ENCODE measurements at regions not wholly inside any gene's neighbourhood (a gene's known extent, or its start where the extent isn't known, plus 50 kb on each side); places are given as distances from the start of the nearest gene placed in this dataset.

DNA sequence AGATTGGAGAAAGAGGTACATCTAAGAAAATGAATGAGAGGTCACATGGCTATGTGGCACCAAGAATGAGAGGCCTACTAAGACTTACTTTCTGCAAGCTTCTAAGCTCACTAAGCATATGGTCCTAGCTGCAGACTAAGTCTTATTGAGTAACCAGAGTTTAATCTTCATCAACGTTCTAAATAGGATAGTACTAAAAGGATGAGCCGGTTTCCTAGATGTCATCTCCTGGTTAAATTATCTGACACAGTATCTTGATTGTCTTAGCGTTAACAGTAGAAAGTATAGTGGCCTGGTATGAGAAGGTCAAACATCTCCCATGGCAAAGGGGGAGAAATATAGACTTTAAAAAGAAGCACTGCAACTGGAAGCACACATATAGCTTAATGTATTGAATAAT is 448.1 kb downstream of the PDGFC start:
- intact Hi-C loops (cut with micrococcal nuclease; ENCODE audit: unreplicated experiment), result no loop called here
- Histone ChIP-seq H2AFZ (ENCODE audit: low read length) (no peak overlapping the region), H3K4me2 (ENCODE audit: low read length) (no peak overlapping the region), H3K9me3 (ENCODE audit: low read length) (no peaks in the 10 kb centered on the region), H3K27ac (ENCODE audit: low read depth, low read length, poor library complexity, severe bottlenecking) (no peak overlapping the region), H3K36me3 (ENCODE audit: insufficient read depth, low read length) (no peaks in the 10 kb centered on the region), H4K20me1 (ENCODE audit: insufficient read depth, low read length) (no peaks in the 10 kb centered on the region), H3K4me3 (ENCODE audit: low read depth, low read length, poor library complexity, severe bottlenecking) (no peak overlapping the region), H3K4me1 (ENCODE audit: insufficient read depth, low read length, poor library complexity, severe bottlenecking) (no peaks in the 10 kb centered on the region), H3K9me2 (ENCODE audit: insufficient read depth, low read length) (no peaks in the 10 kb centered on the region), H3K79me2 (ENCODE audit: insufficient read depth, low read depth, low read length) (no peaks in the 10 kb centered on the region)
- ChIA-PET POLR2A (no interaction called here), CTCF (ENCODE audit: unreplicated experiment) (no interaction called here)
- no TSS peak for BruUV-seq (replicated peaks)
- TF ChIP-seq EZH2phosphoT487 (IDR thresholded peaks at IDR 0.05; ENCODE audit: borderline replicate concordance, low read depth, low read length), result no peak
- TF ChIP-seq, protein P1, sequence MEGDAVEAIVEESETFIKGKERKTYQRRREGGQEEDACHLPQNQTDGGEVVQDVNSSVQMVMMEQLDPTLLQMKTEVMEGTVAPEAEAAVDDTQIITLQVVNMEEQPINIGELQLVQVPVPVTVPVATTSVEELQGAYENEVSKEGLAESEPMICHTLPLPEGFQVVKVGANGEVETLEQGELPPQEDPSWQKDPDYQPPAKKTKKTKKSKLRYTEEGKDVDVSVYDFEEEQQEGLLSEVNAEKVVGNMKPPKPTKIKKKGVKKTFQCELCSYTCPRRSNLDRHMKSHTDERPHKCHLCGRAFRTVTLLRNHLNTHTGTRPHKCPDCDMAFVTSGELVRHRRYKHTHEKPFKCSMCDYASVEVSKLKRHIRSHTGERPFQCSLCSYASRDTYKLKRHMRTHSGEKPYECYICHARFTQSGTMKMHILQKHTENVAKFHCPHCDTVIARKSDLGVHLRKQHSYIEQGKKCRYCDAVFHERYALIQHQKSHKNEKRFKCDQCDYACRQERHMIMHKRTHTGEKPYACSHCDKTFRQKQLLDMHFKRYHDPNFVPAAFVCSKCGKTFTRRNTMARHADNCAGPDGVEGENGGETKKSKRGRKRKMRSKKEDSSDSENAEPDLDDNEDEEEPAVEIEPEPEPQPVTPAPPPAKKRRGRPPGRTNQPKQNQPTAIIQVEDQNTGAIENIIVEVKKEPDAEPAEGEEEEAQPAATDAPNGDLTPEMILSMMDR (conservative IDR thresholded peaks at IDR 0.05; ENCODE audit: low read length), result no peak
- no peak for DNase-seq (ENCODE audit: low spot score)

DNA sequence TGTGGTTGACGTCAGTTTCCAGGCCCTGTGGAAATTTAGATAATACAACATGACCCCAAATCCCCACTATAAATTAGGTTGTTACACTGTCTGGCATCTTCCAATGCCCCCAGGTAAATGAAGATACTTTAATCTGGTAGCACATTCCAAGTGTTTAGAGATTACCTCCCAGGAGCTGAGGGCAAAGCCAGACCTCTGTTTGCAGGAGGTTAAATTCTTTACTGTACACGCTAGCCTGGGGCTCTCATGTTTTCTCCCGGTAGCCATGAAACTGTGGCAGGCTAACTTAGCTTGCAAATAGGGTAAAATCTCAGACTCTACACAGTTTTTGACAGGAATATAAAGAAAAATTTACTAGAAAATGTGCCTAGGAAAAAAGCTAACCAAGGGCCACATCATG is 450.0 kb downstream of the PDGFC start:
- Histone ChIP-seq H2AFZ (ENCODE audit: low read length) (no peak overlapping the region), H3K36me3 (ENCODE audit: insufficient read depth, low read length) (no peaks in the 10 kb centered on the region), H3K9me3 (ENCODE audit: low read length) (no peaks in the 10 kb centered on the region), H3K27ac (ENCODE audit: low read depth, low read length, poor library complexity, severe bottlenecking) (no peak overlapping the region), H3K4me2 (ENCODE audit: low read length) (no peak overlapping the region), H3K4me3 (ENCODE audit: low read depth, low read length, poor library complexity, severe bottlenecking) (no peak overlapping the region), H3K9me2 (ENCODE audit: insufficient read depth, low read length) (no peaks in the 10 kb centered on the region), H3K4me1 (ENCODE audit: insufficient read depth, low read length, poor library complexity, severe bottlenecking) (no peaks in the 10 kb centered on the region), H3K79me2 (ENCODE audit: insufficient read depth, low read depth, low read length) (no peaks in the 10 kb centered on the region), H4K20me1 (ENCODE audit: insufficient read depth, low read length) (no peaks in the 10 kb centered on the region)
- intact Hi-C loops (cut with micrococcal nuclease; ENCODE audit: unreplicated experiment), result no loop called here
- ChIA-PET CTCF (ENCODE audit: unreplicated experiment) (no interaction called here), POLR2A (no interaction called here)
- no peak for TF ChIP-seq EZH2phosphoT487 (IDR thresholded peaks at IDR 0.05; ENCODE audit: borderline replicate concordance, low read depth, low read length)
- TF ChIP-seq, protein P1 (conservative IDR thresholded peaks at IDR 0.05; ENCODE audit: low read length), result no peak
- DNase-seq (ENCODE audit: low spot score), result no peak
- BruUV-seq (replicated peaks), result no TSS peak

DNA sequence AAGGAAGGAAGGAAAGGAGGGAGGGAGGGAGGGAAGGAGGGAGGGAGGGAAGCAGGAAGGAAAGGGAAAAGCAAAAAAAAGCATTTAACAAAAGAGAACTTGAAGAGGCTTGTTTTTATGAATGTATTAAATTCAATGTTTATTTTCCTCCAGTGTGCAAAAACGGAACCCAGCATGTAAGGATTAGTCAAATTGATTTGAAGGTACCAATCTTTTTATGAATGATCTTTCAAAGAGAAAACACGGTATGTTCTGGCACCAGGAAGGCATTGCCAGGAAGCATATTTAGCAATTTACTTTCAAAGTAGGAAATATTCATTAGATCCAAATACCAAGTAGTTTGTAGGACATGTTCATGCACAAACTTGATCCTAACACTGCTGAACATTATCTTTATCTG is 453.6 kb downstream of the PDGFC start:
- BruUV-seq (replicated peaks), result no TSS peak
- no peak for DNase-seq (ENCODE audit: low spot score)
- TF ChIP-seq, protein P1 (conservative IDR thresholded peaks at IDR 0.05; ENCODE audit: low read length), result no peak
- TF ChIP-seq EZH2phosphoT487 (IDR thresholded peaks at IDR 0.05; ENCODE audit: borderline replicate concordance, low read depth, low read length), result no peak
- Histone ChIP-seq H3K36me3 (ENCODE audit: insufficient read depth, low read length) (no peaks in the 10 kb centered on the region), H4K20me1 (ENCODE audit: insufficient read depth, low read length) (no peaks in the 10 kb centered on the region), H2AFZ (ENCODE audit: low read length) (no peak overlapping the region), H3K4me1 (ENCODE audit: insufficient read depth, low read length, poor library complexity, severe bottlenecking) (no peaks in the 10 kb centered on the region), H3K27ac (ENCODE audit: low read depth, low read length, poor library complexity, severe bottlenecking) (no peak overlapping the region), H3K9me2 (ENCODE audit: insufficient read depth, low read length) (no peaks in the 10 kb centered on the region), H3K79me2 (ENCODE audit: insufficient read depth, low read depth, low read length) (no peaks in the 10 kb centered on the region), H3K4me3 (ENCODE audit: low read depth, low read length, poor library complexity, severe bottlenecking) (no peak overlapping the region), H3K4me2 (ENCODE audit: low read length) (no peak overlapping the region), H3K9me3 (ENCODE audit: low read length) (no peaks in the 10 kb centered on the region)
- ChIA-PET POLR2A (no interaction called here), CTCF (ENCODE audit: unreplicated experiment) (no interaction called here)
- intact Hi-C loops (cut with micrococcal nuclease; ENCODE audit: unreplicated experiment), result no loop called here

Data from OCI-LY7 (cell line).